Epithelial cell of proximal tubule (primary cell): ENCODE measurements at regions not wholly inside any gene's neighbourhood (a gene's known extent, or its start where the extent isn't known, plus 50 kb on each side); places are given as distances from the start of the nearest gene placed in this dataset.

Source experiments
- DNase-seq: peaks from one replicate; pipeline ENCODE4 v3.0.0-alpha.2; 2011; ENCODE audit warnings: low read depth
- H3K4me3 ChIP-seq: 2 replicates; pipeline ENCODE4 v1.5.1; 2011; ENCODE audit warnings: low read depth, mild to moderate bottlenecking, low read length
- CTCF ChIP-seq: conservative IDR thresholded peaks from 2 replicates; pipeline ENCODE4 v1.5.1; 2012; ENCODE audit warnings: low read depth, mild to moderate bottlenecking, low read length

GRCh38 chr5:30874241-30875034 is 319.0 kb upstream of the CDH6 start:
- no peak for TF ChIP-seq CTCF
- DNase-seq = no peak
- no peak overlapping the region for H3K4me3 ChIP-seq

GRCh38 chr5:30871196-30871595 is 322.3 kb upstream of the CDH6 start:
- no peak for DNase-seq
- no peak for TF ChIP-seq CTCF
- H3K4me3 ChIP-seq = no peak overlapping the region

GRCh38 chr5:30867711-30868110 is 325.8 kb upstream of the CDH6 start:
- no peak for TF ChIP-seq CTCF
- H3K4me3 ChIP-seq = no peak overlapping the region
- DNase-seq = no peak

GRCh38 chr5:30866142-30866541 is 327.3 kb upstream of the CDH6 start:
- DNase-seq = no peak
- TF ChIP-seq CTCF = no peak
- no peak overlapping the region for H3K4me3 ChIP-seq

- TF ChIP-seq CTCF = no peak
- no peak for DNase-seq
- H3K4me3 ChIP-seq = no peak overlapping the region
Measured at GRCh38 chr5:30856242-30856641, 337.2 kb upstream of the CDH6 start.

- H3K4me3 ChIP-seq = no peak overlapping the region
- TF ChIP-seq CTCF = no peak
Measured at GRCh38 chr5:30853158-30853557, 340.3 kb upstream of the CDH6 start.

GRCh38 chr5:30850866-30851265 is 342.6 kb upstream of the CDH6 start:
- H3K4me3 ChIP-seq = no peak overlapping the region
- TF ChIP-seq CTCF = no peak
- no peak for DNase-seq

More at GRCh38 chr5:30853158-30853557, 340.3 kb upstream of the CDH6 start:
- DNase-seq = no peak
